PFSK-1 (cell line): ENCODE measurements at regions not wholly inside any gene's neighbourhood (a gene's known extent, or its start where the extent isn't known, plus 50 kb on each side); places are given as distances from the start of the nearest gene placed in this dataset.

ENCODE experiments used
- FOXP2 ChIP-seq: optimal IDR thresholded peaks from 2 replicates; pipeline ENCODE3; 2011; ENCODE audit warnings: borderline replicate concordance, control low read depth, inconsistent platforms; ENCODE audit not compliant: insufficient read depth; ENCODE audit errors: extremely low read length, extremely low read depth
- POLR2AphosphoS5 ChIP-seq: IDR thresholded peaks from 2 replicates; pipeline ENCODE4 v1.6.1; 2012; ENCODE audit warnings: low read depth, mild to moderate bottlenecking, control low read depth, low read length, moderate library complexity
- SIN3A ChIP-seq: IDR thresholded peaks from 2 replicates; pipeline ENCODE4 v1.6.1; 2012; ENCODE audit warnings: mild to moderate bottlenecking, low read length, moderate library complexity, borderline replicate concordance; ENCODE audit not compliant: insufficient read depth
- TAF1 ChIP-seq: IDR thresholded peaks from 2 replicates; pipeline ENCODE4 v1.6.1; 2012; ENCODE audit warnings: low read length, control low read depth, borderline replicate concordance; ENCODE audit not compliant: insufficient read depth
- TF ChIP-seq, protein P1 (sequence below), 2 experiments: IDR thresholded peaks; 2 replicates each; pipeline versions ENCODE4 v1.6.1 to v1.8.0; 2011 to 2012; ENCODE audit warnings: low read depth in 2 of 2, low read length in 2 of 2, control low read depth in 1 of 2, inconsistent platforms in 1 of 2, mild to moderate bottlenecking in 1 of 2, moderate library complexity in 1 of 2; ENCODE audit not compliant: insufficient read depth in 1 of 2

DNA sequence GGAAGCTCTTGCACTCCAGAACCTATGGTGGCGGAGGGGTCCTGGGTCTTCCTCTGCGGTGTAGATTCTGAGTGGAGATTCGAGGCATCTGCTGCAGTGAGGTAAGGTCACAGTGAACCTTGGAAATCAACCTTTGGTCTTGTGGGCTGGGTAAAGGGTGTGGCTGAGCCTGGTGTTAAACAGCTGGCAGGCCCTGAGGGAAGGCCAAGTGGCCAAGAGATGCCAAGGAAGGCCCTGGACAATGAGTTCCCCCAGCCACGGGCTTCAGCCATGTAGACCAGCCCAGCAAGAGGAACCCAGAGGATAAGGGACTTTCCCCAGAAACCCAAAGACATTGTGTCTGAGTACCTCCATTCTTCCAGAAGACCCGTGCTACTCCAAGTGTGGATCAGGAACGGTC, 137.2 kb upstream of the ETS2 start:
- TF ChIP-seq, protein P1, sequence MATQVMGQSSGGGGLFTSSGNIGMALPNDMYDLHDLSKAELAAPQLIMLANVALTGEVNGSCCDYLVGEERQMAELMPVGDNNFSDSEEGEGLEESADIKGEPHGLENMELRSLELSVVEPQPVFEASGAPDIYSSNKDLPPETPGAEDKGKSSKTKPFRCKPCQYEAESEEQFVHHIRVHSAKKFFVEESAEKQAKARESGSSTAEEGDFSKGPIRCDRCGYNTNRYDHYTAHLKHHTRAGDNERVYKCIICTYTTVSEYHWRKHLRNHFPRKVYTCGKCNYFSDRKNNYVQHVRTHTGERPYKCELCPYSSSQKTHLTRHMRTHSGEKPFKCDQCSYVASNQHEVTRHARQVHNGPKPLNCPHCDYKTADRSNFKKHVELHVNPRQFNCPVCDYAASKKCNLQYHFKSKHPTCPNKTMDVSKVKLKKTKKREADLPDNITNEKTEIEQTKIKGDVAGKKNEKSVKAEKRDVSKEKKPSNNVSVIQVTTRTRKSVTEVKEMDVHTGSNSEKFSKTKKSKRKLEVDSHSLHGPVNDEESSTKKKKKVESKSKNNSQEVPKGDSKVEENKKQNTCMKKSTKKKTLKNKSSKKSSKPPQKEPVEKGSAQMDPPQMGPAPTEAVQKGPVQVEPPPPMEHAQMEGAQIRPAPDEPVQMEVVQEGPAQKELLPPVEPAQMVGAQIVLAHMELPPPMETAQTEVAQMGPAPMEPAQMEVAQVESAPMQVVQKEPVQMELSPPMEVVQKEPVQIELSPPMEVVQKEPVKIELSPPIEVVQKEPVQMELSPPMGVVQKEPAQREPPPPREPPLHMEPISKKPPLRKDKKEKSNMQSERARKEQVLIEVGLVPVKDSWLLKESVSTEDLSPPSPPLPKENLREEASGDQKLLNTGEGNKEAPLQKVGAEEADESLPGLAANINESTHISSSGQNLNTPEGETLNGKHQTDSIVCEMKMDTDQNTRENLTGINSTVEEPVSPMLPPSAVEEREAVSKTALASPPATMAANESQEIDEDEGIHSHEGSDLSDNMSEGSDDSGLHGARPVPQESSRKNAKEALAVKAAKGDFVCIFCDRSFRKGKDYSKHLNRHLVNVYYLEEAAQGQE (IDR thresholded peaks at IDR 0.05; ENCODE audit: insufficient read depth in 1 of 2, low read depth in 2 of 2, low read length in 2 of 2) = no peak
- TF ChIP-seq FOXP2 (no peak), TAF1 (no peak), SIN3A (no peak), POLR2AphosphoS5 (no peak)

DNA sequence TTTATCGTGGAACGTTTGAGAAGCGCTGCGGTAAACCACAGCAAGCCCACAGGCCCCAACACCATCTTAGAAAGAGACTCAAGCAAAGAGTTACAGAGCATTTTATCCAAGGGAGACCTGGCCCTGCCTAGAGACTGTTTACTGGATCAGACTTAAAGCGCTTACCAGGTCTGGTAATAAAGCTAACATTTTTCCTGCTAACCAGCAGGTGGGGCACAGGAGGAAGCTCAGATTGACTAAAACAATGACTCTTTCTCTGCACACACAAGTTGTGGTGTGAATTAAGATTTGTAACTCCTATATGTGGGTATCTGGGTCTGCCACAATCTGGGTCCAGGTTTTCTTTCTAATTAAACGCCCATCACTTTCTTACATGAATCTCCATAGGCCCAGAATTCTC, 136.5 kb upstream of the ETS2 start:
- no peak for TF ChIP-seq FOXP2
- TF ChIP-seq, protein P1 (IDR thresholded peaks at IDR 0.05; ENCODE audit: insufficient read depth in 1 of 2, low read depth in 2 of 2, low read length in 2 of 2) = no peak
- no peak for TF ChIP-seq POLR2AphosphoS5

DNA sequence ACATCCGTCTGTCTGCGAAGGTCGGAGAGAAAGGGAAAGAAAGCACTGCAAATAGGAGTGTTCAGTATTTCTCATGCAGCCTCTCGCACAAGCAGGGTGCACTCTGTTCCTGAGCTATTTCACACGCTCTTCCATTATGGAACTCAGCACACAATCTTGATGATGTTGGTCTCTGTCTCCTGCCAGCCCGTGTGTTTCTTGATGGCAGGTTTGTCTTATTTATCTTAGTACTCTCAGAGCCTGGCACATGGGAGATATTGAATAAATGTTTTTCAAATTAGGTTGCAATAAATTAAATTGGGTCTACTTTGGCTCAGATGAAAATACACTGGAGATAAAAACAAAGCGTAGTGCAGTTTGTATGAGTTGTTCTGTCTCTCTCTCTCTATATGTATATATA, 134.9 kb upstream of the ETS2 start:
- TF ChIP-seq TAF1 (no peak), POLR2AphosphoS5 (no peak), FOXP2 (no peak), SIN3A (no peak)
- TF ChIP-seq, protein P1 (IDR thresholded peaks at IDR 0.05; ENCODE audit: insufficient read depth in 1 of 2, low read depth in 2 of 2, low read length in 2 of 2) = no peak

DNA sequence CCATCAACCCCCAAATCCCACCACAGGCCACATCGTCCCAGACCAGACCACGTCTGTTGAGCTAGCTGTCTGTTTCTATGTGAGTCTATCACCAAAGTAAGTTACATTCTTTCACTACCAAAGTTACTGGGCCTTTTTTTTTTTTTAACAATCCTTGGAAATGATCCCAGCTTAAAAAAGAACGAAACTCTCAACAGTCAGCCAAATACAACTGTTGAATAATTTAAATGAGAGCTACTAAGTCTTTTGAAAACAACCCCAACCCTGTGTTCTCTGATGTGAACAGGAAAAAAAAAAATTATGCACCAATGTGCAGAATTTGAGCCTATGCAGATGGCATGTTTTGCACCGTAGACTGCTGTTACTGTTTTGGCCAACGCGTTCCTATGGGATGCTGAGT, 134.0 kb upstream of the ETS2 start:
- TF ChIP-seq TAF1 (no peak), SIN3A (no peak), FOXP2 (no peak), POLR2AphosphoS5 (no peak)
- TF ChIP-seq, protein P1 (IDR thresholded peaks at IDR 0.05; ENCODE audit: insufficient read depth in 1 of 2, low read depth in 2 of 2, low read length in 2 of 2) = no peak

DNA sequence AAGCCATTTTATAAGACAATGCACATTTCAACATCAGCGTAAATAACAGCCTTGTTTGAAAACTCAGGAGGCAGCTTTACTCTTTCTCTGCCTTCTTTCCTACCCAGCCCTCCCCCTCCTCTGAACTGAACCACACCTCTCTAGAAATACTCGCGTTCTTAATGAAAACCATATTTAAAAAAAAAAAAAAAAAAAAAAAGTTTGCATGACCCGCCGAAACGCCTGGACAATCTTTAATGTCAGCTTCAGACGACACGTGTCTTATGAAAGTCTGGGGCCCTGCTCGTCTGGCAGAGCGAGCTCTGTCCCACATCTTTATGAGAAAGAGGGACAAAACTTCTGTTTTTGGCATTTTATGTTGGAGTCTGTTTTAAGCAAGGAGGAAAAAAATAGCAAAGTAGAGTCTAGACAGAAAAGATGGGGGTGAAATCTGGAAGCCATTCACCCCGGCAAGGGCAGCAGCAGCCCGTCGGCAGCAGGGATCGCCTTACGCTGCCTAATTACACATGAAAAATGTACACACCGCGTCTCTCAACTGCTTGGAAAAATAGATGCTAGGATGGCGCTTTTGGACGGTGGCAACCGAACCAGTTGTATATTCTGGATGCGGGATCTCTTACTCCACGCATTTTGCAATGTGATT, 130.4 kb upstream of the ETS2 start:
- TF ChIP-seq POLR2AphosphoS5 (no peak), TAF1 (no peak), FOXP2 (no peak), SIN3A (no peak)
- TF ChIP-seq, protein P1 (IDR thresholded peaks at IDR 0.05; ENCODE audit: insufficient read depth in 1 of 2, low read depth in 2 of 2, low read length in 2 of 2) = no peak
